ENCODE measurements at regions not wholly inside any gene's neighbourhood (a gene's known extent, or its start where the extent isn't known, plus 50 kb on each side); places are given as distances from the start of the nearest gene placed in this dataset.
"Not testable (repeated sequence)": the region's sequence is repeated elsewhere in the genome, so short reads cannot be mapped to it uniquely, and the experiment has no call there.

DNA sequence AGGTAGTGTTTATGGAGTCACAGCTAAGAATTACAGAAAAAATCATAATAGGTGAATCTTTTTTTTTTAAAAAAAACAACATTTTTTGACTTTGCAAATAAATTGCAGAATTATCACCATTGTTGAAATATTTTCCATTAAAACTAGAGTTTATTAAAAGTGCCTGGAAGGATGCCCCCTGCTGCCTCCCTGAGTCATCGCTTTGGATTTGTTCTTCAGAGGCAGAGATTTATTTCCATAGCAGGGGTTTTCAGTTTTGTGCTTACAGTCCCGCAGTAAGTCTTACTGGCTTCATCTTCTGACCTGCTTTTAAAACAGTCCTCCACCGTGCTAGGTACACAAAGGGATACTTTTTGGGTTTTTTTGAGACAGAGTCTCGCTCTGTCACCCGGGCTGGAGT lies 244.9 kb upstream of the PLGLB2 start:
- H3K4me3 ChIP-seq (ENCODE audit: low read length) = not testable (repeated sequence)

DNA sequence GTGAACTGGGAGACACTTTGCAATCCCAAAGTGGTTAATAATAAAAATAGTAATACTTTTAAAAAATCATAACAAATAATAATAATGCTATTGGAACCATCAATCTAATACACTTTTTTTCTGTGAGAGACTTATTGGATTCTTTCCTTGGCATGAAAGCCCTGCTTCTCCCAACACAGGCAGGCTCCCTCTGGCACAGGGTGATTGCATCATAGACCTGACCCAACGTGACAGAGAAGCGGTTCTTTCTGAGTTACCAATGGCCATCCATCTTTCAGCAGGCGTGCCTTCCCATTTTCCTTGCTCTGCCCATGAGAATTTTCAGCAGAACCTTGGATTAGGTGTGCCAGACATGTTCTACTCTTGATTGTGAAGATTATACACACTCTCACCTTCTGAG lies 242.6 kb upstream of the PLGLB2 start:
- H3K4me3 ChIP-seq (ENCODE audit: low read length) = not testable (repeated sequence)

DNA sequence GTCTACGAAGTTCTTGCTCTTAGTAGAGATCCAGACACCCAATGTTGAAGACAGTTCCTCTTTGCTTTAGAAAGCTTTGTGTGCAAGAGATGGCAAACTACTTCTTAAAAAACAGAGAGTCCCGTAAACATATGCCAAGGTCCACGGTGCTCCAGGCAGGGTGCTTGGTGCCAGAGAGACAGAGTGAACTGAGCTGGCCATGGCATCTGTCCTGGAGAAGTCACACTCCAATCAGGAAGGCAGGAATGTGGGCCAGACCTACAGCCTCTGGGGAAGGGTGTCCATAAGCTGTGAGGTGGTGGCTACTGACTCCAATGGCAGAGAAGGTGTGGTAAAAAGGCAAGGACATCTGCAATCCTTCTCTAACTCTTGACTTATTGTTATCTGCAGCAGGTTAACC lies 242.0 kb upstream of the PLGLB2 start:
- H3K4me3 ChIP-seq (ENCODE audit: low read length) = not testable (repeated sequence)

DNA sequence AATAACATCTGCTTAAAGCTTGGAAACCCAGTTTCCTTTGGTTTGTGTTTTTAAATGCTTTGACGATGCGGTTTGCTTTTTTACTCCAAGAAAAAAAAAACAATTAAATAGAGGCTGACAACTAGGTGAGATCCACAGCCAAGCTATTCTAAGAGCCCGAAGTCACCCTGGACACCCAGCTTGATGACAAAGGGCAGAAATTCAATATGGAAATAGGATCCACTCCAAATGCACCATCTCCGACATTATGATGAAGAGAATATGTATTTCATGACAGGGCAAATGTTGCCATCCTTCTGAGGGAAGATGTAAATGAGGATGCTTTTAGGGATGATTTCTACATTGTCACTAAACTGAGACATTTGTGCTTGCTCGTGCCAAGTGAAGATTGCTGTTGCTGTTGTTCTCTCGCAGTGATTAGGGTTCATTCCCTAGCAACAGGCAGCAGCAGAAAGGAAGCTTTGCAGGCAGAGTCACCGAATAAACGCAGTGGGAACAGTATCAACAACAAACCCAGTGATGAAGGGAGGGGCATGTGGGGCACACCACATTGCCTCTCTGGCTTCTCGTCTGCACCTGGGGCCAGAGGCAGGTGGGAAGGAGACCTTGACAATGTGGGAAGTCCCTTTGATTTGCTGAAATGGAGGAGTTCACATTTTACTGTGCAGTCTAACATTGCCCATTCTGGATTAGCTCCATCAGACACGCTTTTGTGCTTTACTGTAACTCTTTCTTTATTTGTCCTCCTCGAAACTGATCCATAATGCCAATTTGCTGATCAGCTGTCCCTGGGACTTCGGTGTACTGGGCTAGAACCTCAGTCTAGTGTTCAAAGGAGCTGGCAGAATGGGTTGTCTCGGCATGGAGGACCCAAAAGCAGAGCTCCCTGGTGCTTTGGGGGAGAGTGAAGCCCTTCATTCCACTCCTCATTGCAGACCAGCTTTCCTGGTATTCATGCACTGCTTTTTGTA lies 240.2 kb upstream of the PLGLB2 start:
- not testable (repeated sequence) for H3K4me3 ChIP-seq (ENCODE audit: low read length)

DNA sequence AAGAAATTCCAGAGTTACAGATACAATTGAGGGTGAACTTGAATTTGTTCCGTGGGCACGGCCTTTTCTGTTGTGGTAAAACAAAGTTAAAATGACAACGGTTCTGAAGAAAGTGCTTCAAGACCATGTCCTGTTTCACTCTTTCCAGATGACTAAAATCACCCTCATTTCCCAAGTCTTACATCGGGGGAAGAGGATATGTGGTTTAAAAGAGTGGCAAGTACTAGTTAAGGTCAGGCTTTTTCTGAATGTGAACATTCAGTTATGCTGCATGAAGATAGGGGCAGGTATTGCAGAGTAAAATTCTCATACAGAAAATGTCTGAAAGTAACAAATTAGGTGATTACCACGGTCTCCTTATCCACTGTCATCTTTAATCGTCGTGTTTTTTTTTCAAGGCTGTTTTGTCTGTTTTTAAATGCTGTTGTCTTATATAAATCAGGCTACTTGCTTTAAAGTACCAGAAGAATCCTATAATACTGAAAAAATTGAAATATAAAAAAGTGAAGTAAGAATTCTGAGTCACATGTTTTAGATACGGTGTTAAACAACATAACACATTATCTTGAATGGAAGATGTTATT lies 236.6 kb upstream of the PLGLB2 start:
- not testable (repeated sequence) for H3K4me3 ChIP-seq (ENCODE audit: low read length)

DNA sequence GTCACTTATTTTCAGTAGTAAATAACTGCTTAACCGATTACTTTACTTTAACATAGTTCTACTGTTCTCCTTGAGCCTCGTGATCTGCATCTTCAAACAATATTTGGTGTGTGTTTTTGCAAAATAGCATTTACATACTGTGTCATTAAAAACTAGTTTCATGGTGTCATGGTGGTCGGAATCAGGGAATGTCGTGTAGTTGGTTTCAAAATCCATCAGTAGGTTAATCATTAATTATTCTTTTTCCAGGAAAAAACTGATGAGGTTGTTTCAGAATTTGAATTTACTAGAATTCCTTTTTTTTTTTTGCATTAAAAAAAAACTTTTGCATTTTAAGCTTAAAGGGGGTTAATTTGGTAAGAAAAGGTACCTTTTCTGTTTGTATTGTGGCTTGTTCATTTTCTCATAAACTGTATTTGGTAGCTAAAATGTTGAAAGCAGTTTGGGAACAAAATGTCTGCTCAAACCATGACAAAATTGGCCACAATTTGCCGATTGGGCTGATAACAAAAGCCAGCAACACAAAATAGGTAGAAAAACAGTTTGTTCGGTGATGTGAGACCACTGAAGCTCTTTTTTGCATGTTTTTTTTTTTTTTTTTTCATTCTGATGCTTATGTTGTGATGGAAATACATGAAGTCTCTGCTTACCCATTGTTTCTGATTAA lies 234.9 kb upstream of the PLGLB2 start:
- H3K4me3 ChIP-seq (ENCODE audit: low read length) = not testable (repeated sequence)

DNA sequence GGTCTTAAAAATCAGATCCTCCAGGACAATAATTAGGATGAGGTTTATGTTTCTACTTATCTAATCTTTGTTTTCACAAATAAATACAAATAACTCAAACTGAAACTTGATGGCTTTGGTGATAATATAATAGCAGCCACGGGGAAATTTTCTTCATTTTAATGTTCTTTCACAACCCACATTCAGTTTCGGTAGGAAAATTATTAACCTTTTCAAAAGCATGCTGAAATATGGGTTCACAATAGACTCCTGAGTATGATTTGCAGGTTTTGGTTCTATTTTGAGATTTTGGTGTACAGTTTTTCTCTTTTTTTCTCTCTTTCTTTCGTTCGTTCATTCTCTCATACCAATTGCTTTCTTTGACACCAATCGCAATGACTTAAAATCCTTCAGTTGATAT lies 233.9 kb upstream of the PLGLB2 start:
- H3K4me3 ChIP-seq (ENCODE audit: low read length) = not testable (repeated sequence)

DNA sequence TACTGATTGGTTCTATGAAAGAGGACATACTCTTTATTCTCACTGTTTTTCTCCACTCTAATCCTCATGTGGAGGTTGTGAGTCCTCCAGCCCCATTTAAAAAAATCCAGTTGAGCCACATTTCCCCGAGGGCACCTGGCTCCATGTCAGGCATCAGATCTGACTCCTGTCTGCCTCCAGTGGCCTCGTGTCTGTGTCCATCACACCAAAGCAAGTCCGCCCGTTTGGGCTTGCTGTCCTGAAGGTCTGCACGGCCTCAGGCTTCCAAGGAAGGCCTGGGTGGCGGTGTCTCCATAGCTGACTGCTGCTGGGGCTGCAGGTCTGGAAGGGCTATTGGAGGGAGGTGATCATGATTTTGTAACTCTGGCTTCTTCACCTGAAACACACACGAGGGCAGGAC lies 233.4 kb upstream of the PLGLB2 start:
- not testable (repeated sequence) for H3K4me3 ChIP-seq (ENCODE audit: low read length)

DNA sequence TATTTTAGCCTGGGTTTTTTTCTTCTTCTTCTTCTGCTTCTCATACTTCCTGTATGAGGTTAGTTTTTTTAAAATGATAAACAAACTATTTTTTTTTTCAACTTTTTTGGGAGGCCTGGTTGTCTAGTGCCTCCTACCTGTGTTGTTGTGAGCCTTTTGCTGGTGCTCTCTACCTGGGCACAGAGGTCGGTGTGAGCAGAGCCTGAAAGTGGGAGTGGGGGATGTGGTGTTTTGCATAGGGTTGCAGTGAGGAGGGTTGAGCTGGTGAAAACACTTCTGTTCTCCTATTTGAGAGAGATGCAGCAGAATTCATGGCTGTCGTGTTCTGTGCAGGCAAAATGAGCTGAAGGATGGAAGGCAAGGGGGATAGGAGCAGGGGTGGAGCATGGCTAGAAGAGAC lies 232.7 kb upstream of the PLGLB2 start:
- H3K4me3 ChIP-seq (ENCODE audit: low read length) = not testable (repeated sequence)

DNA sequence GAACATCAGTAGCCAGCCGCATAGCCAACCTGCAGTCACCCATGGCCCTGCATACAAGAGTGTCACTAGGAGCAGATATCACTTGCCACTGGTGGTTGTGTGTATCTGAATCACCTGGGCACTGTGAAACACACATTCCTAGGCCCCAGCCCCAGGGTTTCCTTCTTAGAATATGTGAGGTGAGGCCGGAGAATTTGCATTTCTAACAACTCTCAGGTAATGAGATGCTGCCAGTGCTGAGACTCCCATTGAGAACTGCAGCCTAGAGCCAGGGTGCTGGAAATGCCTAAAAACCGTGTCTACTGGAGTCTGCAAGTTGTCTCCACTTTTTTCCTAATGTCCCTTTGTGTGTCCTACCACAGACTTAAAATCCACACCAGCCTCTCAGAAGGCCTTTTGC lies 232.0 kb upstream of the PLGLB2 start:
- H3K4me3 ChIP-seq (ENCODE audit: low read length) = not testable (repeated sequence)

DNA sequence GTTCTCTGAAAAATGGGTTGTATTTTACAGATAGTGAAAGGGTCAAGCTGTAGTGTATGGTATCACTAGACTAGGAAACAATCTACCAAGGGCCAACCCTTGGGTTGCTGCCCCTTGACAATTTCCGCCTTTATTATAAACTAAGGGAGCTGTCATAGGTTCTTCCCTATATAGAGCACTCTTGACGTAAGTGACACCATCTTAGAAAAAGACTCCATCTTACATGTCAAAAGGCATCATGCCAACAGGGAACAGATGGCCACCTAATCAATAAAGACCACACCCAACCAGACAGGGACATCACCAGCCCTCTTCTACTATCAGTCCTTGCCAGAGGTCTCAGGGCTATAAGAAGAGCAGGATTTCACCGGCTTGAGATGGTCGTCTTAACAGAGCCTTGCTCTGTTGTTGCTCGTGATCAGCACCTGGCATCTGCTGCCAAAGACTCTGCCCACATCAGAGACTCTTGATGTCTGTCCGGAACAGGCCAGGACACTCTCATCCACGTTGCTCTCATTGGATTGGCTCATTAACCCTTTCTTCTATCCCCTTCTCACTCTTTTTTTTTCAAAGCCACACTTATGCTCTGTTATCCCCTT lies 231.4 kb upstream of the PLGLB2 start:
- not testable (repeated sequence) for H3K4me3 ChIP-seq (ENCODE audit: low read length)

DNA sequence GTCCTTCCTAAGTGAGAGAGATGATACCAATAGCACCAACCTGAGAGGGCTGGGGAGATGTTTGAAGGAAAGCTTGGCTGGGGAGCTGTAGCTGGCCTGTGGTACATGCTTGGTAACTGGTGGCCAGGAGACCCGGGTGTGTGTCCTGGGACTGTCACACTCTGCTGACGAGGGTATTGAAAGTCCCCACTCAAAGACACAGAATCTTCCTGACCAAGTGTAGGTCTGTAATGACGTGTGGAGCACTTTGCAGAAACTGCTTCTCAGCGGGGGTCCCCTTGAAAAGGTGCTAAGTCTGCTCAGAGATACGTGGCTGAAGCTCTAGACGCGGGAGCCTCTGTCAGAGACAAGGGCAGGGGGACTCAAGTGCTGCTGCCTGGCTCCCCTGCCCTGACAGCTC lies 230.4 kb upstream of the PLGLB2 start:
- not testable (repeated sequence) for H3K4me3 ChIP-seq (ENCODE audit: low read length)

DNA sequence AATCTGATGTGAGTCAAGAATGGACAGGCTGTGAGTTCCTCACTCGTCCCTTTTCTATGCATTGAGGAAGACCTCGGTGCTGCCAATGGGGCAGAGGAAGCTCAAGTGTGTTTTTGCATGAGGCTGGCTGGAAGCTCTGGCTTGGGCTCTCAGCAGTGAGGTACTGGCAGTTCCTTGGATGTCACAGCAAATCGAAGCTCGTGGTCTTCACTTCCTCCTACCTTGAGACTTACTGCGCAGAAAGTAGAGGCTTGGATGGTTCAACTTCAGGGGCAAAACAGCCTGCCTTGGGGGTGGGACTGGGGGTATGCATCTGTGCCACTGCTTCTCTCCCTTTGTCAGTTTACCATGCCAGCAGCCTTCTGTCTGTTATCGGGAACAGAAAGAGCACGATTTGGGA lies 229.8 kb upstream of the PLGLB2 start:
- not testable (repeated sequence) for H3K4me3 ChIP-seq (ENCODE audit: low read length)

DNA sequence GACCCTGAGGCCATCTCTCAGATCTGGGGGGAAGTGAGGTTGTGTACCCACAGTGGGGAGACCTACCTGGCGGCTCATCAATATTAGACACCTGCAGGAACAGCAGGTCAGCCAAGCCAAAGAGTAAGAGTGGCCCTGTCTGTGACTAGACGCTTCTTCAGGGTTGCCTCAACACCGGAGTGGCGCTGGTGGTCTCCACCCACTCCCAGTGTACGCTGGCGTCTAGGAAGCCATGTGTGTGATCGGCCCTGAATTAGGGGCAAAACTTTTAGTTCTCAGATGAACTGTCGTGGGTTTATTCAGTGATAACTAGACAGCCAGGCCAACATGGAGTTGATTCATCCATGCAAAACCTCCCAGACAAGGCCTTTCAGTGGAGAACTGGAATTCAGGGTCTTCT lies 229.3 kb upstream of the PLGLB2 start:
- H3K4me3 ChIP-seq (ENCODE audit: low read length) = not testable (repeated sequence)

DNA sequence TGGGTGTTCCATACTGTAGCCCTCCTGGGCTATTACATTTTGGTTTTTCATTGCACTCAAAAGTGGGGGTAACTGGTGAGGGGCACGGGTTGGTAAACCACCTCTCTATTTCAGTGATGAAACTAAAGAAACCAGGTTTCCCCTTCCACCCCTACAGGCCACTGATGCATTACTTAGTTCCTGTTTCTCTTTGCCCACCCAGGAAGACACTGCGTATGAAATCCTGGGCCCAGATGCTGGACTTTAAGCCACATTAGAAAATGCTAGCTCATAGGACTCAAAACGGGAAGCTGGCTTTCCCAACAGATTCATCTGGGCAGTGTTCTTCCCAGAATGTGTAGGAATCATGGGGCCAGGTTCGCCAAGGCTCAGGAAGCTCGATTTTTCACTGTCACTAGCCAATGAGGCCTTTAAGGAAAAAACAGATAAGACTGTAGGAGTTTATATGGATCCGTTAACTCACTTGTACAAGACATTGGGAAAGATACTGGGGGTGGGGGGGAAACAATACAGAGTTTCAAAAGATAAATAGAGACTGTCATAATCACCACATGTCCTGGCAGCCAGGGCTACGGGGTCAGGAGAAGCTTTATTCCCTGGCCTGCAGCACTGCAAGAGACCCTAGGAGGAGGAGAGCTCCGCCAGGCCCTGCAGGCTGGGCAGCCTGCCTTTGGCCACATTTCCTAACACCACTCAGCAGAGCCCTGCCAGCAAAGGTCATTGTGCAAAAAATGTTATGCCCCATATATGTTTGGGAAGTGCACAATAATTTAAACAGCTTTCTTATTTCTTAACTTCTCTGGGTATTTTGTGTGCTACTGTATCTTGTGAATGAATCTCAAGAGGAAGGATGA lies 228.5 kb upstream of the PLGLB2 start:
- not testable (repeated sequence) for H3K4me3 ChIP-seq (ENCODE audit: low read length)

DNA sequence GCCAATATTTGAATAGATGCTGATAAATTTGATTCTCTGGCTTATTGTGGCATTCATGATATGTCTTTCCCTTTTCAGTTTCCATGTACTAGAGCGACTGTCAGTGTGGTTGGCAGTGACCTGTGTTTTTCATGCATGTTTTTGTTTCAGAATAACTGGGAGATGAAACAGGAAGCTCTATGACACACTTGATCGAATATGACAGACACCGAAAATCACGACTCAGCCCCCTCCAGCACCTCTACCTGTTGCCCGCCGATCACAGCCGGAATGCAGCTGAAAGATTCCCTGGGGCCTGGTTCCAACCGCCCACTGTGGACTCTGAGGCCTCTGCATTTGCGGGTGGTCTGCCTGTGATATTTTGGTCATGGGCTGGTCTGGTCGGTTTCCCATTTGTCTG lies 226.8 kb upstream of the PLGLB2 start:
- not testable (repeated sequence) for H3K4me3 ChIP-seq (ENCODE audit: low read length)

DNA sequence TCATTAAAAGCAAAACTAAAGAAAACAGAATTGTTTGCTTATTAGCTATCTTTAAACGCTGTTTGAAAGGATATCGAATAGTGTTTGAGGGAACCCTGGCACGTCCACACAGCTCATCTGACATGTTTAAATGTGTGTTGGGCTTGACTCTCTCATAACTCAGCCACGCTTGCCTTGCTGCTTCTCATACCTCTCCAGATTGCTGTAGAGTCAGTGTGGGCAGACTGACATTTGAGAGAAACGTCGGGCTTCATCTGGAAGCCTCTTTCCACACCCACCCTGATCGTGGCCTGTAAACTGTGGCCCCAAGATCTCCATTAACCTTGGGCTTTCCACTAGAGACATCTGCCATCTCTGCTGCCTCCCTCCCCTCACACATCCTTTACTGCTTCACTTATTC lies 226.4 kb upstream of the PLGLB2 start:
- H3K4me3 ChIP-seq (ENCODE audit: low read length) = not testable (repeated sequence)

DNA sequence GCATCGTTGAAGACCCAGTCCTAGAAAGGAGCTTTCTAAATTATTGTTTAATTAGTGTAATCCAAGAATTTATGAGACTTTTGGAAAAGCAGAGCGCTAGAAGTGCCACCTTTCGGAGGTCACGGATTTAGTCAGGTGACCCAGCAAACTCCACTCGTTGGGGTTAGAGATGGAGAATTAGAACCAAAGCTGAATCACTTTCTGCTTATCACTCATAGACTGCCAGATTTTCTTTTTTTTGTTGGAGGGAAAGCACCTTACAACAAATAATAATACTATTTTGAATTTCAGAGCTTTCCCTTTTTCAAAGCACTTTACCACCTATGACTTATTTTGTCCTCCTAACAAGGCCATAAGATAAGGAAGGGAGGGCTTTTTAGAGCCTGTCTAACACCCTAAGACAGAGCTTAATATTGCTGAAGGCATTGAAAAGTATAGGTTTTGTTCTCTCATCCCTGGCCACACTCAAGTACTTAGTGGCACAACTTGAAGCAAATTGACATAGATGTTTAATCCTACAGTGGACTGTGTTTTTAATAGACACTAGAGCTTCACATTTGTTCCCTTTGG lies 223.2 kb upstream of the PLGLB2 start:
- H3K4me3 ChIP-seq (ENCODE audit: low read length) = not testable (repeated sequence)

DNA sequence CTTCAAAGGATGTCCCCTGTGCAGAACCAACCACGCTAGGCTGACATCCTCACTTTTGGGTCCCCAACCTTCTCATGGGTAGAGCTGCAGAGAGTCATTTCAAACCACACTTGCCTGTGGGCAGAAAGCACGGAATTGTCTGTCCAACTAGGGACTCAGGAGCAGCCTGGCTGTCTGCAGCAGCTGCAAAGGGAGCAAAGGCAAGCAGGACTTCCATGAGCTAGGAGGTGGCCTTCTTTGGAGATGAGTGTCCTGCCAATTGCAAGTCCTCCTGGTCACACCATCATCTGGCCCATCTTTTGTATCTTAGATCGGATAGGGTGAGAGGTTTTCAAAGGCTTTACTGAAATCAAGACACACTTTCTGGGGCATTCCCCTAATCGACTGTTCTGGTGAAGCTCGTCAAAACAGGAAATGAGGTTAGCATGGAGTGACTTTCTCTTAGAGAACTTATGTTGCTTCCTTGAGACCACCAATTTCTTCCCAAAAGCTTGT lies 222.3 kb upstream of the PLGLB2 start:
- not testable (repeated sequence) for H3K4me3 ChIP-seq (ENCODE audit: low read length)

DNA sequence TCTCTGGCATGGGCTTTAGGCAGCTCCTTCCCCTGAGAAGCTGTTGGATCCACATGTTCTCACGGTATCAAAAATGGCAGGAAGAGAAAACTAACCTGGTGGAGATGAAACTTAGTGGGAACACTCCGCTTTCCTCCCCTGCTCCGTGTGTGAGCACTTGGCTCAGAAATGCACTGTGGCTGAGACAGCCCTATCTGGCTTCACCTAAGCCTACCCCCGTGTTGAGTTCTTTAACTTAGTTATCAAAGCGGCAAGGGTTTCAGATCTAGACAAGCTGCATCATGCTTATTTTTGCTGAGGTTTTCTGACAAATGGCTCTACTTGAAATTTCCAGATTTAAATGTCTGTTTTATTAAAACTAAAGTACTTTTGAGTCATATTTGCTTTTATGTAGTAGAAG lies 221.6 kb upstream of the PLGLB2 start:
- H3K4me3 ChIP-seq (ENCODE audit: low read length) = not testable (repeated sequence)

All from GM08714 (cell line).